K562 (cell line): ENCODE measurements at regions not wholly inside any gene's neighbourhood (a gene's known extent, or its start where the extent isn't known, plus 50 kb on each side); places are given as distances from the start of the nearest gene placed in this dataset.

Source experiments
- ATAC-seq: fragments of 200-7000 bp; cut with Tn5 transposase; 3 replicates; pipeline ENCODE4 v1.9.1; 2020; ENCODE audit warnings: moderate library complexity
- BruUV-seq: library from RNA; stranded (reverse); fragments of 400-500 nt; replicated peaks from 2 replicates; lab custom pipeline; 2021; lab: Mats Ljungman, UMichigan
- CTCF ChIA-PET: fragments of 300-600 bp; formaldehyde crosslinking; extraction: SDS; loops from one replicate; lab custom pipeline; 2021; ENCODE audit warnings: low intra/inter-chr PET ratio; lab: Yijun Ruan, JAX
- POLR2A ChIA-PET: fragments of 300-600, 350-650 bp; sonication (Branson Sonifier 250); formaldehyde crosslinking; extraction: SDS; loops from one replicate; lab custom pipeline; 2021; ENCODE audit warnings: antibody characterized with exemption, inconsistent platforms; lab: Yijun Ruan, JAX
- DNase-seq, 4 experiments: peaks; one replicate each; pipeline versions ENCODE4 v3.0.0 to v3.0.0-alpha.2; 2011 to 2018; ENCODE audit warnings: low spot score in 3 of 4, mixed read lengths in 3 of 4; ENCODE audit errors: extremely low read depth in 1 of 4
- FAIRE-seq: peaks from 2 replicates; lab custom pipeline; 2011; peaks lifted over from hg19 to GRCh38; lab: Jason Lieb, UNC
- H2AFZ ChIP-seq: 2 replicates; pipeline ENCODE4 v1.6.0; 2011; ENCODE audit warnings: low read depth, low read length, control low read depth, inconsistent platforms
- H3K27ac ChIP-seq: fragments of 200-600 bp; 3 replicates; pipeline ENCODE4 v1.8.0; 2011; ENCODE audit warnings: low read depth, mild to moderate bottlenecking, control low read depth, inconsistent platforms, low read length, moderate library complexity, mixed read lengths; ENCODE audit errors: extremely low read depth
- H3K27me3 ChIP-seq, 2 experiments: fragments of 300-600 bp in 1 of 2; 2 replicates in 1 of 2; 3 replicates in 1 of 2; pipeline versions ENCODE4 v1.6.0 to v1.8.0; 2011; ENCODE audit warnings: inconsistent platforms in 2 of 2, low read length in 2 of 2, mild to moderate bottlenecking in 1 of 2, mixed read lengths in 1 of 2, moderate library complexity in 1 of 2; ENCODE audit not compliant: control insufficient read depth in 2 of 2, insufficient read depth in 2 of 2
- H3K36me3 ChIP-seq: fragments of 300-600 bp; 3 replicates; pipeline ENCODE4 v1.8.0; 2011; ENCODE audit warnings: mild to moderate bottlenecking, low read length, inconsistent platforms; ENCODE audit not compliant: control insufficient read depth, insufficient read depth
- H3K4me1 ChIP-seq, 2 experiments: fragments of 200-600 bp in 1 of 2; replicated peaks in 1 of 2; 2 replicates in 1 of 2; 3 replicates in 1 of 2; pipeline versions ENCODE4 v1.5.1 to v1.8.0; 2011; ENCODE audit warnings: inconsistent platforms in 2 of 2, low read length in 2 of 2, mild to moderate bottlenecking in 1 of 2, mixed read lengths in 1 of 2, moderate library complexity in 1 of 2; ENCODE audit not compliant: control insufficient read depth in 2 of 2, insufficient read depth in 2 of 2
- H3K4me2 ChIP-seq: 2 replicates; pipeline ENCODE4 v1.6.1; 2011; ENCODE audit warnings: low read length, control low read depth, inconsistent platforms, mixed read lengths; ENCODE audit not compliant: insufficient read depth
- H3K4me3 ChIP-seq: fragments of 200-600 bp; sonication (generic), shearing (Covaris generic); 2 replicates; pipeline ENCODE4 v1.5.1; 2016; ENCODE audit warnings: control low read depth, inconsistent platforms
- H3K79me2 ChIP-seq: fragments of 200-600 bp; 3 replicates; pipeline ENCODE4 v1.8.0; 2011; ENCODE audit warnings: low read length, inconsistent platforms; ENCODE audit not compliant: control insufficient read depth, insufficient read depth
- H3K9ac ChIP-seq, 2 experiments: 2 replicates each; pipeline versions ENCODE4 v1.6.0 to v1.6.1; 2011; ENCODE audit warnings: low read depth in 2 of 2, low read length in 2 of 2, control low read depth in 1 of 2, inconsistent platforms in 1 of 2, mild to moderate bottlenecking in 1 of 2, mixed read lengths in 1 of 2; ENCODE audit not compliant: insufficient read depth in 1 of 2
- H3K9me1 ChIP-seq: one replicate; pipeline ENCODE4 v1.6.0; 2011; ENCODE audit warnings: inconsistent platforms, mild to moderate bottlenecking, low read length, moderate library complexity; ENCODE audit not compliant: control insufficient read depth, insufficient read depth
- H3K9me3 ChIP-seq: replicated peaks from 2 replicates; pipeline ENCODE4 v1.5.1; 2011; ENCODE audit warnings: low read depth, low read length, inconsistent platforms; ENCODE audit not compliant: control insufficient read depth, insufficient read depth
- H4K20me1 ChIP-seq: replicated peaks from 2 replicates; pipeline ENCODE4 v1.6.1; 2011; ENCODE audit warnings: low read length, inconsistent platforms, mixed read lengths; ENCODE audit not compliant: control insufficient read depth, insufficient read depth
- CREM ChIP-seq: IDR thresholded peaks from 2 replicates; pipeline ENCODE4 v1.6.1; 2014; ENCODE audit warnings: antibody characterized with exemption, low read depth
- E4F1 ChIP-seq: fragments of 250-450 bp; sonication (Bioruptor Pico); IDR thresholded peaks from 2 replicates; pipeline ENCODE4 v1.5.0; 2021; ENCODE audit warnings: mild to moderate bottlenecking, borderline replicate concordance
- EWSR1 ChIP-seq: fragments of 450-650 bp; IDR thresholded peaks from 2 replicates; pipeline ENCODE4 v1.6.1; 2018; ENCODE audit warnings: borderline replicate concordance, mild to moderate bottlenecking, low read depth, moderate library complexity; ENCODE audit not compliant: partially characterized antibody
- HMBOX1 ChIP-seq: sonication (generic); IDR thresholded peaks from 2 replicates; pipeline ENCODE4 v1.6.1; 2016
- HNRNPK ChIP-seq: fragments of 200-400 bp; formaldehyde crosslinking; IDR thresholded peaks from one replicate; pipeline ENCODE4 v1.6.1; 2018; ENCODE audit warnings: mild to moderate bottlenecking, low read depth, low read length; ENCODE audit not compliant: poor library complexity, severe bottlenecking
- NCOA1 ChIP-seq: fragments of 450-650 bp; IDR thresholded peaks from 2 replicates; pipeline ENCODE4 v1.6.1; 2016; ENCODE audit warnings: low read depth
- RBM39 ChIP-seq: fragments of 200-400 bp; formaldehyde crosslinking; optimal IDR thresholded peaks from 2 replicates; pipeline ENCODE3; 2018; ENCODE audit warnings: low read depth, low read length
- SMAD4 ChIP-seq: fragments of 250-450 bp; sonication (Bioruptor Pico); conservative IDR thresholded peaks from 2 replicates; pipeline ENCODE4 v1.8.0; 2021; ENCODE audit warnings: inconsistent platforms, mild to moderate bottlenecking, moderate library complexity
- ZNF253 ChIP-seq: fragments of 250-450 bp; sonication (Bioruptor Pico); conservative IDR thresholded peaks from 2 replicates; pipeline ENCODE4 v1.6.1; 2021; ENCODE audit warnings: mild to moderate bottlenecking
- WGBS: fragments of 100-300 bp; shearing (Covaris generic); methylation state at CpG from one replicate; pipeline ENCODE4 v1.1.6; 2016; ENCODE audit warnings: low coverage, mixed read lengths; ENCODE audit not compliant: insufficient coverage; ENCODE audit errors: missing lambda C conversion rate; 5-methylcytosine and 5-hydroxymethylcytosine counted together
- in situ Hi-C: fragments of 300-500 bp; cut with MboI; formaldehyde crosslinking; loops from 4 replicates; pipeline ENCODE4 v1.15.0; 2018; ENCODE audit warnings: inconsistent platforms, mixed read lengths
- intact Hi-C: fragments of 100-400 bp; cut with micrococcal nuclease; formaldehyde crosslinking; loops from 2 replicates; pipeline ENCODE4 v1.14.2; 2022

- ATAC-seq (no peak), FAIRE-seq (no peak)
- no peak overlapping the region for H3K4me3 ChIP-seq
- in situ Hi-C loops, result no loop called here
- ChIA-PET POLR2A (no interaction called here), CTCF (no interaction called here)
- intact Hi-C loops, result no loop called here
- H4K20me1 ChIP-seq, result no peaks in the 10 kb centered on the region
- 20% methylated on average over 6 of the region's 6 CpGs for WGBS
- H3K4me1 ChIP-seq, result no peaks in the 10 kb centered on the region; a peak in 2 of 5 replicates
- no peak overlapping the region for H3K27ac ChIP-seq
- no peaks in the 10 kb centered on the region for H3K9me1 ChIP-seq
- H3K9ac ChIP-seq, result no peak overlapping the region
- peaks cover 0 to 12% of the 10 kb centered on the region in 2 experiments; a peak in 1 of 5 replicates for H3K27me3 ChIP-seq
- H3K79me2 ChIP-seq, result no peaks in the 10 kb centered on the region
- no peaks in the 10 kb centered on the region; the same call in 1 of the 2 replicates for H3K9me3 ChIP-seq
- BruUV-seq, result no TSS peak
- TF ChIP-seq NCOA1 (no peak), HMBOX1 (no peak)
- TF ChIP-seq, all 486 proteins: peak for 0
- Histone ChIP-seq H3K4me2 (no peak overlapping the region), H2AFZ (no peak overlapping the region), H3K36me3 (no peaks in the 10 kb centered on the region)
- DNase-seq, result no peak
Measured at GRCh38 chr5:74355041-74355824, 285.3 kb downstream of the ENC1 start.

GRCh38 chr5:74352256-74352655 is 288.3 kb downstream of the ENC1 start:
- Histone ChIP-seq H3K4me2 (no peak overlapping the region), H2AFZ (no peak overlapping the region), H3K79me2 (no peaks in the 10 kb centered on the region), H3K9me3 (no peaks in the 10 kb centered on the region; the same call in 1 of the 2 replicates), H3K9me1 (no peaks in the 10 kb centered on the region), H3K36me3 (no peaks in the 10 kb centered on the region), H3K4me3 (no peak overlapping the region), H3K27ac (no peak overlapping the region), H3K4me1 (no peaks in the 10 kb centered on the region; a peak in 2 of 5 replicates), H3K27me3 (peaks cover 0 to 12% of the 10 kb centered on the region in 2 experiments; a peak in 1 of 5 replicates), H3K9ac (no peak overlapping the region), H4K20me1 (no peaks in the 10 kb centered on the region)
- FAIRE-seq (no peak), DNase-seq (no peak), ATAC-seq (no peak)
- POLR2A ChIA-PET, result no interaction called here
- WGBS, result 5% methylated on average over 4 of the region's 4 CpGs
- TF ChIP-seq CREM (no peak), SMAD4 (CRISPR knock-in tag) (no peak), HNRNPK (no peak), E4F1 (CRISPR knock-in tag) (no peak), EWSR1 (no peak), ZNF253 (CRISPR knock-in tag) (no peak), RBM39 (no peak)
- CTCF ChIA-PET, result no interaction called here
- no TSS peak for BruUV-seq
- in situ Hi-C loops (no loop called here), intact Hi-C loops (no loop called here)
